Smooth muscle cell (in vitro differentiated cells): ENCODE measurements at regions not wholly inside any gene's neighbourhood (a gene's known extent, or its start where the extent isn't known, plus 50 kb on each side); places are given as distances from the start of the nearest gene placed in this dataset.

ENCODE experiments used
- DNase-seq: peaks from one replicate; lab custom pipeline; 2025; ENCODE audit not compliant: unreplicated experiment; lab: John Stamatoyannopoulos, UW
- H2AFZ ChIP-seq: fragments of 200-600 bp; sonication (generic); 2 replicates; pipeline ENCODE4 v1.6.0; 2016; ENCODE audit warnings: antibody characterized with exemption, low read depth, mild to moderate bottlenecking
- H3F3A ChIP-seq: fragments of 200-600 bp; sonication (generic); 2 replicates; pipeline ENCODE4 v1.6.0; 2017; ENCODE audit warnings: antibody characterized with exemption, low read depth
- H3K27ac ChIP-seq: fragments of 200-600 bp; sonication (generic); 2 replicates; pipeline ENCODE4 v1.5.1; 2016; ENCODE audit warnings: low read depth, mild to moderate bottlenecking
- H3K27me3 ChIP-seq: fragments of 200-600 bp; sonication (generic); 2 replicates; pipeline ENCODE4 v1.6.1; 2016; ENCODE audit warnings: low read depth, mild to moderate bottlenecking
- H3K36me3 ChIP-seq: fragments of 200-600 bp; sonication (generic); 2 replicates; pipeline ENCODE4 v1.5.1; 2016; ENCODE audit warnings: low read depth
- H3K4me1 ChIP-seq: fragments of 200-600 bp; sonication (generic); 2 replicates; pipeline ENCODE4 v1.5.1; 2016; ENCODE audit warnings: low read depth
- H3K4me2 ChIP-seq: fragments of 200-600 bp; sonication (generic); 2 replicates; pipeline ENCODE4 v1.6.0; 2016; ENCODE audit warnings: mild to moderate bottlenecking
- H3K4me3 ChIP-seq: fragments of 200-600 bp; sonication (generic); 2 replicates; pipeline ENCODE4 v1.5.1; 2016; ENCODE audit warnings: mild to moderate bottlenecking
- H3K79me2 ChIP-seq: fragments of 200-600 bp; sonication (generic); 2 replicates; pipeline ENCODE4 v1.6.0; 2016; ENCODE audit warnings: low read depth, mild to moderate bottlenecking
- H3K9ac ChIP-seq: fragments of 200-600 bp; sonication (generic); 2 replicates; pipeline ENCODE4 v1.6.0; 2016; ENCODE audit warnings: low read depth
- H3K9me3 ChIP-seq: fragments of 200-600 bp; sonication (generic); replicated peaks from 2 replicates; pipeline ENCODE4 v1.5.1; 2016; ENCODE audit warnings: low read depth
- H4K20me1 ChIP-seq: fragments of 200-600 bp; sonication (generic); 2 replicates; pipeline ENCODE4 v1.6.0; 2016; ENCODE audit warnings: low read depth
- WGBS: methylation state at CpG from one replicate; pipeline ENCODE4 v1.1.7; 2016; ENCODE audit warnings: low lambda C conversion rate; 5-methylcytosine and 5-hydroxymethylcytosine counted together
- TF ChIP-seq, protein P1 (sequence below): fragments of 200-600 bp; sonication (generic); IDR thresholded peaks from 2 replicates; pipeline ENCODE4 v1.5.1; 2017; ENCODE audit warnings: borderline replicate concordance, mild to moderate bottlenecking, antibody characterized with exemption; ENCODE audit not compliant: insufficient read depth, poor library complexity, severe bottlenecking

DNA sequence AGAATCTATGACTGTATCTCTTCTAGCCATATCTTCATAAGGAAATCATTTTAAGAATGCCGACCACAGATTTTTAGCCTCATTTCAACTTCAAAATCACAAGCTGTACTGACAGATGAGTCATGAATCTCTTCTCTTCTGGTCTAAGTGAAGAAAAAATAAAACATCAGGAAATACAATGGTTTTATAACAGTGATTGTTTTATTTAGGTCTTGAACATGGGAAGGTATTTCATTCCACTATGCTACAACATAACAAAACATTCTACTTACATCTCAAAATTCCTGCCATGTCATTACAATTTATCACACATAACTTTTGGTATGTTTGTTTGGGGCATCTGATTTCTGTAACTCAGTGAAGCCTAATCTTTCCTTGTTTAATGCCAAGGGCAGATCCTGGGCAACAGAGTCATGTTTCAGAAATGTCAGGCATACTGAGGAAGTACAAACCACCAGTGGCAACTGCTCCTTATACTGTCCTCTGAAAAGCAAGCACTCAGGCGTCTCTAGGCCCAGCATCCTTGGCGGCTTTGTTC, 325.0 kb downstream of the PDHA2 start:
- H3K27me3 ChIP-seq, result no peaks in the 10 kb centered on the region
- H3K4me3 ChIP-seq, result no peak overlapping the region
- H3K4me1 ChIP-seq, result no peaks in the 10 kb centered on the region
- no peak overlapping the region for H3K9ac ChIP-seq
- H4K20me1 ChIP-seq, result no peaks in the 10 kb centered on the region
- no peaks in the 10 kb centered on the region for H3F3A ChIP-seq
- H3K79me2 ChIP-seq, result no peaks in the 10 kb centered on the region
- TF ChIP-seq, protein P1, sequence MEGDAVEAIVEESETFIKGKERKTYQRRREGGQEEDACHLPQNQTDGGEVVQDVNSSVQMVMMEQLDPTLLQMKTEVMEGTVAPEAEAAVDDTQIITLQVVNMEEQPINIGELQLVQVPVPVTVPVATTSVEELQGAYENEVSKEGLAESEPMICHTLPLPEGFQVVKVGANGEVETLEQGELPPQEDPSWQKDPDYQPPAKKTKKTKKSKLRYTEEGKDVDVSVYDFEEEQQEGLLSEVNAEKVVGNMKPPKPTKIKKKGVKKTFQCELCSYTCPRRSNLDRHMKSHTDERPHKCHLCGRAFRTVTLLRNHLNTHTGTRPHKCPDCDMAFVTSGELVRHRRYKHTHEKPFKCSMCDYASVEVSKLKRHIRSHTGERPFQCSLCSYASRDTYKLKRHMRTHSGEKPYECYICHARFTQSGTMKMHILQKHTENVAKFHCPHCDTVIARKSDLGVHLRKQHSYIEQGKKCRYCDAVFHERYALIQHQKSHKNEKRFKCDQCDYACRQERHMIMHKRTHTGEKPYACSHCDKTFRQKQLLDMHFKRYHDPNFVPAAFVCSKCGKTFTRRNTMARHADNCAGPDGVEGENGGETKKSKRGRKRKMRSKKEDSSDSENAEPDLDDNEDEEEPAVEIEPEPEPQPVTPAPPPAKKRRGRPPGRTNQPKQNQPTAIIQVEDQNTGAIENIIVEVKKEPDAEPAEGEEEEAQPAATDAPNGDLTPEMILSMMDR, result no peak
- peak overlapping the region; percentile 63 for H3K27ac ChIP-seq
- H3K4me2 ChIP-seq, result peak overlapping the region; percentile 24
- WGBS, result 57% methylated on average over 3 of the region's 3 CpGs
- no peak overlapping the region for H2AFZ ChIP-seq
- H3K9me3 ChIP-seq, result no peaks in the 10 kb centered on the region
- no peaks in the 10 kb centered on the region for H3K36me3 ChIP-seq
- no peak for DNase-seq

DNA sequence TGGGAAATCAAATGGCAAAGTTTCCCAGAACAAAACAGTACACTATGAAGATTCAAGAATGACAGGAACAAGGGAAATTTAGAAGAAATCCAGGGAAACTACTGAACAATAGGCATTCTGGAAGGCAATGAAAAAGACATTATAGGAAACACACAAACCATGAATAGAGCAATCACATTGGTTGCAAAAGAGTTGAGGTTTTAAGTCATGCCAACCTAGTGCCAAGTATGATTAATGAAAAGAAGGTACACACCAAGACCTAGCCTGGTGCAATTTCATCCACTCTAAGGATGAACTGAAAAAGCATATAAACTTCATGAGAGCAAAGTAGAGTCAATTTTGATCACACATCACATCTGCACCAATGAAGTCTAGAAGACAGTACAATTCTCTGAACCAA, 326.9 kb downstream of the PDHA2 start:
- Histone ChIP-seq H3K4me1 (no peaks in the 10 kb centered on the region), H2AFZ (no peak overlapping the region), H3K4me3 (no peak overlapping the region), H3K4me2 (no peak overlapping the region), H3K36me3 (no peaks in the 10 kb centered on the region), H3K27me3 (no peaks in the 10 kb centered on the region), H4K20me1 (no peaks in the 10 kb centered on the region), H3K9me3 (no peaks in the 10 kb centered on the region), H3K79me2 (no peaks in the 10 kb centered on the region), H3F3A (no peaks in the 10 kb centered on the region), H3K27ac (no peak overlapping the region), H3K9ac (no peak overlapping the region)
- no peak for DNase-seq
- TF ChIP-seq, protein P1, result no peak

DNA sequence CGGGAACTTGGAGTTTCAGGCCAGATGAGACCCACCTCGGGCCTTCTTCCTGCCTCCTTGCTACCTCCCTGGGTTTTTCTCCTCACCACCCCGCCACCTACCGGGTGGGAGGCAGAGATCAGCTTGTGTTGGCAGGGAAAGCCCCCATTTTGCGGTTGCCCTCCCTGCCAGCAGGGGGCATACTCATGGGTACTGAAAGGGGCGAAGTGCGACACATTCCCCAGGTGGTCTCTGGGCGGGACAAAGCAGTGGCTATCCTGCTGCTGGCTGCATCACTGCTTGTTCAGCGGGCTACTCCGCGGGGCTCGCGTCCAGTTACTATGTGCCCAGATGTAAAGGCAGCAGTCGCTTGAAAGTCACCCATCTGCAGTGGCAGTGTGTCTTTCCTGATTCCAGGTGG, 330.3 kb downstream of the PDHA2 start:
- Histone ChIP-seq H3K4me1 (no peaks in the 10 kb centered on the region), H3K36me3 (no peaks in the 10 kb centered on the region), H3K9me3 (no peaks in the 10 kb centered on the region), H3K4me2 (no peak overlapping the region), H3F3A (no peaks in the 10 kb centered on the region), H3K9ac (no peak overlapping the region), H2AFZ (no peak overlapping the region), H3K27me3 (no peaks in the 10 kb centered on the region), H3K79me2 (no peaks in the 10 kb centered on the region), H3K4me3 (no peak overlapping the region), H4K20me1 (no peaks in the 10 kb centered on the region), H3K27ac (no peak overlapping the region)
- WGBS, result 98% methylated on average over 14 of the region's 14 CpGs
- TF ChIP-seq, protein P1, result peak; percentile 14
- DNase-seq, result no peak

DNA sequence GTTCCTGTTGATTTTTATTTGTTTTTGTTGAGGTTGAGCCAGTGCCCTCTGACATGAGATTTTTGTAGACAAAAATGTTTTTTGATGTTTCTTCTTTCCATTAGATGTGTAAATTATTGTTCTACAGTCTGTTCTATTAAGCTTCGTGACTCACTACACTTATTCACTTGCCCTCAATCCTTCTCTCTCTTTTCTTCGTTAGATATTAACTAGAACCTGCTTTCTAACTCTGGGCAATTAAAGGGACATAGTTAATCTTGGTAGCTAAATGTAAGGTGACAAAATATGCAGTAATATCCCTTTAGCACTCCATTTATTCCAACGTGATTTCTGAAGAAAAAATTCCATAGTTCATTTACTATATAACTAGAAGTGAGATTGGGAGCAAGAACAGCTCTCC, 333.9 kb downstream of the PDHA2 start:
- Histone ChIP-seq H3F3A (no peaks in the 10 kb centered on the region), H3K4me1 (no peaks in the 10 kb centered on the region), H3K79me2 (no peaks in the 10 kb centered on the region), H3K9ac (no peak overlapping the region), H3K4me2 (no peak overlapping the region), H3K27ac (no peak overlapping the region), H3K36me3 (no peaks in the 10 kb centered on the region), H3K27me3 (no peaks in the 10 kb centered on the region), H3K4me3 (no peak overlapping the region), H4K20me1 (no peaks in the 10 kb centered on the region), H3K9me3 (no peaks in the 10 kb centered on the region), H2AFZ (no peak overlapping the region)
- TF ChIP-seq, protein P1, result no peak
- no peak for DNase-seq
- 80% methylated on average over 3 of the region's 3 CpGs for WGBS
